NCI-H1436 (cell line): ENCODE measurements at regions not wholly inside any gene's neighbourhood (a gene's known extent, or its start where the extent isn't known, plus 50 kb on each side); places are given as distances from the start of the nearest gene placed in this dataset.

ENCODE experiments used
- DNase-seq: peaks from one replicate; lab custom pipeline; 2025; lab: John Stamatoyannopoulos, UW

GRCh38 chr7:113825832-113826231 lies 93.0 kb downstream of the PPP1R3A start:
- no peak for DNase-seq

GRCh38 chr7:113824117-113824823 lies 94.5 kb downstream of the PPP1R3A start:
- no peak for DNase-seq

- no peak for DNase-seq
These were observed 99.3 kb downstream of the PPP1R3A start for GRCh38 chr7:113819474-113819873.

- DNase-seq, result no peak
These were observed 102.2 kb downstream of the PPP1R3A start for GRCh38 chr7:113816639-113817038.

GRCh38 chr7:113813471-113813870 lies 105.3 kb downstream of the PPP1R3A start:
- no peak for DNase-seq

- no peak for DNase-seq
These were observed 106.1 kb downstream of the PPP1R3A start for GRCh38 chr7:113812591-113813255.

GRCh38 chr7:113810080-113810744 lies 108.6 kb downstream of the PPP1R3A start:
- no peak for DNase-seq

GRCh38 chr7:113809581-113809980 lies 109.2 kb downstream of the PPP1R3A start:
- DNase-seq, result no peak

GRCh38 chr7:113806633-113807327 lies 112.0 kb downstream of the PPP1R3A start:
- no peak for DNase-seq

GRCh38 chr7:113805976-113806375 lies 112.8 kb downstream of the PPP1R3A start:
- no peak for DNase-seq

- DNase-seq, result no peak
These were observed 114.2 kb downstream of the PPP1R3A start for GRCh38 chr7:113804475-113805095.

GRCh38 chr7:113801751-113802150 lies 117.1 kb downstream of the PPP1R3A start:
- no peak for DNase-seq

- no peak for DNase-seq
These were observed 118.0 kb downstream of the PPP1R3A start for GRCh38 chr7:113800826-113801225.

GRCh38 chr7:113799896-113800295 lies 118.9 kb downstream of the PPP1R3A start:
- peak; percentile 5 for DNase-seq

- no peak for DNase-seq
These were observed 121.3 kb downstream of the PPP1R3A start for GRCh38 chr7:113797420-113798010.

GRCh38 chr7:113796557-113796956 lies 122.3 kb downstream of the PPP1R3A start:
- no peak for DNase-seq

GRCh38 chr7:113794573-113794972 lies 124.2 kb downstream of the PPP1R3A start:
- no peak for DNase-seq

GRCh38 chr7:113793171-113793570 lies 125.6 kb downstream of the PPP1R3A start:
- no peak for DNase-seq

- no peak for DNase-seq
These were observed 128.8 kb downstream of the PPP1R3A start for GRCh38 chr7:113790025-113790424.

- DNase-seq, result no peak
These were observed 131.7 kb downstream of the PPP1R3A start for GRCh38 chr7:113787106-113787505.

- DNase-seq, result no peak
These were observed 133.9 kb downstream of the PPP1R3A start for GRCh38 chr7:113784956-113785355.

- no peak for DNase-seq
These were observed 134.5 kb downstream of the PPP1R3A start for GRCh38 chr7:113784316-113784715.
